Skeletal muscle satellite cell (primary cell): ENCODE measurements at regions not wholly inside any gene's neighbourhood (a gene's known extent, or its start where the extent isn't known, plus 50 kb on each side); places are given as distances from the start of the nearest gene placed in this dataset.

Experiments used
- H3K27me3 ChIP-seq: 2 replicates; pipeline ENCODE4 v1.7.0; 2013; ENCODE audit warnings: low read length; ENCODE audit not compliant: control insufficient read depth, insufficient read depth
- H3K36me3 ChIP-seq: 2 replicates; pipeline ENCODE4 v1.7.0; 2013; ENCODE audit warnings: mild to moderate bottlenecking, control low read depth, low read length; ENCODE audit not compliant: insufficient read depth
- H3K4me1 ChIP-seq: 2 replicates; pipeline ENCODE4 v1.7.0; 2013; ENCODE audit warnings: low read length; ENCODE audit not compliant: control insufficient read depth, insufficient read depth
- H3K4me2 ChIP-seq: 2 replicates; pipeline ENCODE4 v1.7.0; 2013; ENCODE audit warnings: mild to moderate bottlenecking, low read length
- H3K4me3 ChIP-seq: 2 replicates; pipeline ENCODE4 v1.7.0; 2013; ENCODE audit warnings: low read length
- H3K9ac ChIP-seq: 2 replicates; pipeline ENCODE4 v1.7.0; 2013; ENCODE audit warnings: mild to moderate bottlenecking, low read depth, low read length, moderate library complexity
- H3K9me3 ChIP-seq: replicated peaks from 2 replicates; pipeline ENCODE4 v1.7.0; 2013; ENCODE audit warnings: mild to moderate bottlenecking, control low read depth, low read length

GRCh38 chr13:87358319-87358718 is 312.9 kb upstream of the SLITRK5 start:
- no peak overlapping the region for H3K9ac ChIP-seq
- no peaks in the 10 kb centered on the region for H3K4me1 ChIP-seq
- no peaks in the 10 kb centered on the region for H3K36me3 ChIP-seq
- no peaks in the 10 kb centered on the region for H3K27me3 ChIP-seq
- H3K9me3 ChIP-seq = no peaks in the 10 kb centered on the region
- no peak overlapping the region for H3K4me2 ChIP-seq
- H3K4me3 ChIP-seq = no peak overlapping the region

DNA sequence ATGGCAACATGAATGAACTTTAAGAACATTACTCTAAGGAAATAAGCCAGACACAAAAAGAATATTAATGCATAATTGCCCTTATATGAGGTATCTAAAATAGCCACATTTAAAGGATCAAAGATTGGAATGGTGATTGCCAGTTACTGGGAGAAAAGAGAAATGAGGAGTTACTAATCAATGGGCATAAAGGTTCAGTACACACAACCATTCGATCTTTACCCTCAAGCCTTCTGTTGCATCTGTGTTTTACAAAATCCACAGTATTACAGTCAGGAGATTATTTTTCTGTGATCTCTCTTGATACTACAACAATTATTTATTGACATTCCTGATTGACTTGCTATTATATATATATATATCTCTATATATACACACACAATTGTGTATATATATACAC is 310.0 kb upstream of the SLITRK5 start:
- Histone ChIP-seq H3K4me1 (no peaks in the 10 kb centered on the region), H3K36me3 (no peaks in the 10 kb centered on the region), H3K27me3 (no peaks in the 10 kb centered on the region), H3K9ac (no peak overlapping the region), H3K4me2 (no peak overlapping the region), H3K9me3 (no peaks in the 10 kb centered on the region), H3K4me3 (no peak overlapping the region)

- Histone ChIP-seq H3K36me3 (no peaks in the 10 kb centered on the region), H3K4me3 (no peak overlapping the region), H3K4me1 (no peaks in the 10 kb centered on the region), H3K9me3 (no peaks in the 10 kb centered on the region), H3K27me3 (no peaks in the 10 kb centered on the region), H3K9ac (no peak overlapping the region), H3K4me2 (no peak overlapping the region)
Observed at GRCh38 chr13:87368639-87369038, 302.5 kb upstream of the SLITRK5 start.

DNA sequence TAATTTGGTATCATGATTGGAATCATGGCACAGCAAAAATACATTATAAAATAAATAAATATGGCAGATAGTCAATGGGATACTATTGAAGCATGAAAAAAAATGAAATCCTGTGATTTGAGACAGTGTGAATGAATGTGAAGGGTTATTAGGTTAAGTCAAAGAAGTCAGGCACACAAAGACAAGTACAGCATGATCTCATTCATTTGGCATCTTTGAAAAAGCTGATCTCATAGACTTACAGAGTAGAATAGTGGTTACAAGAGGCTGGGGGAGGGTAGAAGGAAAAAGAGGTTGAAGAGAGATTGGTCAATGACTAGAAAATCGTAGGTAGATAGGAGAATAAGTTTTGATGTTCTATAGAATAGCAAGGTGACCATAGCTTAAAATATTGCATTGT is 295.1 kb upstream of the SLITRK5 start:
- H3K4me3 ChIP-seq = no peak overlapping the region
- H3K9ac ChIP-seq = no peak overlapping the region
- no peaks in the 10 kb centered on the region for H3K36me3 ChIP-seq
- H3K27me3 ChIP-seq = no peaks in the 10 kb centered on the region
- H3K4me1 ChIP-seq = no peaks in the 10 kb centered on the region
- H3K4me2 ChIP-seq = no peak overlapping the region
- no peaks in the 10 kb centered on the region for H3K9me3 ChIP-seq

DNA sequence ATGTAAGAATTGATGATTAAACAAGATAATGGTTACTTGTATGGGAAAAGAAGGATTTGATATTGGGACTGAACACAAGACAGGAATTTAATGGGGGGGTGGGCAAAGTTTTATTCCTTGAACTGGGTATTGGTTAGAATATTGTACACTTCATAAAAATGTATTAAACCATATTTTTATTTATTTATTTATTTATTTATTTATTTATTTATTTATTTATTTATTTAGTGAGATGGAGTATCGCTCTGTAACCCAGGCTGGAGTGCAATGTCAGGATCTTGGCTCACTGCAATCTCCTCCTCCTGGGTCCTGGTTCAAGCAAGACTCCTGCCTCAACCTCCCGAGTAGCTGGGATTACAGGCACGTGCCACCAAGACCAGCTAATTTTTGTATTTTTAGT is 287.1 kb upstream of the SLITRK5 start:
- H3K27me3 ChIP-seq = no peaks in the 10 kb centered on the region
- H3K9ac ChIP-seq = no peak overlapping the region
- no peaks in the 10 kb centered on the region for H3K4me1 ChIP-seq
- H3K4me3 ChIP-seq = no peak overlapping the region
- no peaks in the 10 kb centered on the region for H3K9me3 ChIP-seq
- H3K36me3 ChIP-seq = no peaks in the 10 kb centered on the region
- no peak overlapping the region for H3K4me2 ChIP-seq

- no peak overlapping the region for H3K4me3 ChIP-seq
- H3K9me3 ChIP-seq = no peaks in the 10 kb centered on the region
- no peaks in the 10 kb centered on the region for H3K36me3 ChIP-seq
- H3K9ac ChIP-seq = no peak overlapping the region
- no peaks in the 10 kb centered on the region for H3K4me1 ChIP-seq
- H3K27me3 ChIP-seq = no peaks in the 10 kb centered on the region
- H3K4me2 ChIP-seq = no peak overlapping the region
Observed at GRCh38 chr13:87393358-87393757, 277.8 kb upstream of the SLITRK5 start.

GRCh38 chr13:87398047-87398446 is 273.1 kb upstream of the SLITRK5 start:
- Histone ChIP-seq H3K9me3 (no peaks in the 10 kb centered on the region), H3K9ac (no peak overlapping the region), H3K4me1 (no peaks in the 10 kb centered on the region), H3K4me3 (no peak overlapping the region), H3K4me2 (no peak overlapping the region), H3K36me3 (no peaks in the 10 kb centered on the region), H3K27me3 (no peaks in the 10 kb centered on the region)

DNA sequence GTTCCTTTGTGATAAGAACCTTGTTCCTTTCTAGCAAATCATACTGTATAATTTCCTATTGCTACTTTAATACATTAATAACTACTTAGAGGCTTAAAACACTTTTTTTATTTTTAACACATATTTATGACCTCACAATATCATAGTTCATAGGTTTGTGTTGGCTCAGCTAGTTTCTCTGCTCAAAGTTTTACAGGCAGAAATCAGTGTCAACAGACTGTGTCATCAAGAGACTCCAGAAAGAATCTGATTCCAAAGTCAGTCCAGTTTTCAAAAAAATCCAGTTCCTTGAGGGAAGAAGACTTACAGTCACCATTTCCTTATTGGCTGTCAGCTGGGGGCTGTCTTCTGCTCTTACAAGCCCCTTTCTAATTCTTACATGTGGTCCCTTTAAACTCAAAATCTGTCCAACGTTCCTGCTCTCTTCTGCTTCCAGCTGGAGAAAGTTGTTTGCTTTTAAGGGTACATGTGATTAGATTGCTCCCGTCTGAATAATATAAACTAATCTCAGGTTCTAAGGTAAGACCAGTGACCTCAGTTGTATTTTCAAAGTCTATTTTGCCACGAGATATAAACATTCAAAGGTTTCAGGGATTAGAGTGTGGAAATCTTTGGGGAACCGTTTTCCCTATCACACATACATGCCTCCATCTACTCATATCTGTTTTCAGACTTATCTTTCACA is 267.3 kb upstream of the SLITRK5 start:
- Histone ChIP-seq H3K27me3 (no peaks in the 10 kb centered on the region), H3K9me3 (no peaks in the 10 kb centered on the region), H3K4me1 (no peaks in the 10 kb centered on the region), H3K9ac (no peak overlapping the region), H3K4me2 (no peak overlapping the region), H3K36me3 (no peaks in the 10 kb centered on the region), H3K4me3 (no peak overlapping the region)

DNA sequence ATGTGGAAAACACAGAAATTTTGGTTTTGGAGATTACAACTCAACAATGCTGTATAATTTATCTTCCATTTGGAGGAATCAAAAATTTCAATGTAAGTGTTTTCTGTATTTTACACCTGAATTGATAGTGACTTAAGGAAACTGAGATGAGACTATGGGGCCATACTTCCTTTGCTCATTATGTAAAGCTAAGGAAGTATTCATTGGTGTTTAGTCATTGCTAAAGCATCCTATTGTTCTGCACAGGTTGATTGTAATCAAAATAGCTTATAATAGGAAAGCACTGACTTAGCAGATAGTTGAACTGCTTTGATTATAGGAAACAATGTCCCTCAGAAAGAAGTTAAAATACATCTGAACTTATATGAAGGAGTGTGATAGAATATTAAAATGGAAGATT is 244.4 kb upstream of the SLITRK5 start:
- H3K9me3 ChIP-seq = no peaks in the 10 kb centered on the region
- no peak overlapping the region for H3K4me2 ChIP-seq
- H3K27me3 ChIP-seq = no peaks in the 10 kb centered on the region
- no peak overlapping the region for H3K4me3 ChIP-seq
- no peaks in the 10 kb centered on the region for H3K36me3 ChIP-seq
- no peak overlapping the region for H3K9ac ChIP-seq
- H3K4me1 ChIP-seq = no peaks in the 10 kb centered on the region

- no peak overlapping the region for H3K4me2 ChIP-seq
- H3K4me3 ChIP-seq = no peak overlapping the region
- no peak overlapping the region for H3K9ac ChIP-seq
- no peaks in the 10 kb centered on the region for H3K36me3 ChIP-seq
- H3K4me1 ChIP-seq = no peaks in the 10 kb centered on the region
- no peaks in the 10 kb centered on the region for H3K27me3 ChIP-seq
- H3K9me3 ChIP-seq = no peaks in the 10 kb centered on the region
Observed at GRCh38 chr13:87444135-87444534, 227.0 kb upstream of the SLITRK5 start.

DNA sequence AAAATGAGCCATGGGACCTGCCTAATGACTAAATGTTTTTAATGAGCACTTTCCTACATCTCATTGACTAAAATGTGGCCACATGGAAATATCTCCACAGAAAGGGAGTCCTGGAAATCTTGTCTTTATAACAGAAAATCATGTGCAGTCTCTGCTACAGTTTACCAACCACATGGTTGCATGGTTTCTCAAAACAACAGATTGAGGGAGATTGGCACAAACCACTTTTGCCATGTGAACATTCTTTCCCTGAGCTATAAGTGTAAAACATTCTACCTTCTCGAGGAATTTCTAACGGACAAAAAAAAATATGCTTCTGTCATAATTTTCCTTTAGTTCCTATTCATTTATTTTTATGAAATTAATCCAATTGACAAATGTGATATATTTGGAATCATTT is 218.9 kb upstream of the SLITRK5 start:
- Histone ChIP-seq H3K9ac (no peak overlapping the region), H3K27me3 (no peaks in the 10 kb centered on the region), H3K4me2 (no peak overlapping the region), H3K4me3 (no peak overlapping the region), H3K4me1 (no peaks in the 10 kb centered on the region), H3K9me3 (no peaks in the 10 kb centered on the region), H3K36me3 (no peaks in the 10 kb centered on the region)

- H3K36me3 ChIP-seq = no peaks in the 10 kb centered on the region
- no peak overlapping the region for H3K4me2 ChIP-seq
- no peaks in the 10 kb centered on the region for H3K4me1 ChIP-seq
- no peak overlapping the region for H3K4me3 ChIP-seq
- H3K9me3 ChIP-seq = no peaks in the 10 kb centered on the region
- no peaks in the 10 kb centered on the region for H3K27me3 ChIP-seq
- H3K9ac ChIP-seq = no peak overlapping the region
Observed at GRCh38 chr13:87453244-87453643, 217.9 kb upstream of the SLITRK5 start.
